BJ (cell line): ENCODE measurements at regions not wholly inside any gene's neighbourhood (a gene's known extent, or its start where the extent isn't known, plus 50 kb on each side); places are given as distances from the start of the nearest gene placed in this dataset.

Experiments used
- CTCF ChIA-PET: fragments of 350-600 bp; formaldehyde crosslinking; extraction: SDS; loops from one replicate; lab custom pipeline; 2021; ENCODE audit warnings: antibody characterized with exemption, inconsistent platforms; lab: Yijun Ruan, JAX
- POLR2A ChIA-PET: fragments of 300-600 bp; sonication (Branson Sonifier 250); formaldehyde crosslinking; extraction: SDS; loops from one replicate; lab custom pipeline; 2021; ENCODE audit warnings: antibody characterized with exemption; lab: Charles Lee
- DNase-seq: peaks from one replicate; pipeline ENCODE4 v3.0.0-alpha.2; 2011; ENCODE audit warnings: low read depth
- H3K27me3 ChIP-seq: 2 replicates; pipeline ENCODE4 v1.6.0; 2011; ENCODE audit warnings: low read length; ENCODE audit not compliant: control insufficient read depth, insufficient read depth
- H3K36me3 ChIP-seq: 2 replicates; pipeline ENCODE4 v1.5.1; 2011; ENCODE audit warnings: low read length; ENCODE audit not compliant: control insufficient read depth, insufficient read depth
- H3K4me3 ChIP-seq: 2 replicates; pipeline ENCODE4 v1.5.1; 2011; ENCODE audit warnings: low read depth, mild to moderate bottlenecking, control low read depth, low read length
- CTCF ChIP-seq: IDR thresholded peaks from 2 replicates; pipeline ENCODE4 v1.5.1; 2011; ENCODE audit warnings: low read depth, mild to moderate bottlenecking, control low read depth, inconsistent platforms, low read length, moderate library complexity; ENCODE audit not compliant: insufficient read depth

- ChIA-PET POLR2A (interaction anchor here (0.6 kb wide), 1 partner anchor 119 kb away, joined by 3 read pairs; no protein-coding TSS in a partner anchor), CTCF (interaction anchor here (0.9 to 1.5 kb wide), 2 partner anchors 257 to 260 kb away, joined by 3 to 6 read pairs; no protein-coding TSS in a partner anchor)
- Histone ChIP-seq H3K27me3 (no peaks in the 10 kb centered on the region), H3K4me3 (no peak overlapping the region), H3K36me3 (no peaks in the 10 kb centered on the region; the same call in 1 of the 2 replicates)
- peak; percentile 62 for DNase-seq
- no peak for TF ChIP-seq CTCF
Measured at GRCh38 chr12:124507188-124508109, 60.0 kb downstream of the NCOR2 start.

- ChIA-PET CTCF (interaction anchor here (0.9 kb wide), 1 partner anchor 261 kb away, joined by 3 read pairs; no protein-coding TSS in a partner anchor), POLR2A (no interaction called here)
- no peak for TF ChIP-seq CTCF
- Histone ChIP-seq H3K36me3 (no peaks in the 10 kb centered on the region; the same call in 1 of the 2 replicates), H3K27me3 (no peaks in the 10 kb centered on the region), H3K4me3 (no peak overlapping the region)
- no peak for DNase-seq
Measured at GRCh38 chr12:124506832-124507153, 60.6 kb downstream of the NCOR2 start.

GRCh38 chr12:124506145-124506831, 61.1 kb downstream of the NCOR2 start:
- CTCF ChIA-PET = interaction anchor here (0.9 to 1.0 kb wide), 2 partner anchors 259 to 261 kb away, joined by 3 read pairs; no protein-coding TSS in a partner anchor
- TF ChIP-seq CTCF = peak; percentile 15; the same call in 1 of the 2 replicates
- POLR2A ChIA-PET = no interaction called here
- peak; percentile 73 for DNase-seq
- Histone ChIP-seq H3K36me3 (no peaks in the 10 kb centered on the region; the same call in 1 of the 2 replicates), H3K27me3 (no peaks in the 10 kb centered on the region), H3K4me3 (no peak overlapping the region)

GRCh38 chr12:124505001-124505818, 62.2 kb downstream of the NCOR2 start:
- ChIA-PET POLR2A (no interaction called here), CTCF (interaction anchor here (1.0 kb wide), 1 partner anchor 260 kb away, joined by 3 read pairs; no protein-coding TSS in a partner anchor)
- no peaks in the 10 kb centered on the region; the same call in 1 of the 2 replicates for H3K36me3 ChIP-seq
- no peak for DNase-seq
- H3K27me3 ChIP-seq = no peaks in the 10 kb centered on the region
- H3K4me3 ChIP-seq = no peak overlapping the region
- no peak for TF ChIP-seq CTCF
